IMR-90 (cell line): ENCODE measurements at regions not wholly inside any gene's neighbourhood (a gene's known extent, or its start where the extent isn't known, plus 50 kb on each side); places are given as distances from the start of the nearest gene placed in this dataset.

ENCODE experiments used
- ATAC-seq: fragments of 200-7000 bp; cut with Tn5 transposase; 2 replicates; pipeline ENCODE4 v1.9.1; 2020; ENCODE audit warnings: low read depth, mild to moderate bottlenecking, moderate library complexity
- BruUV-seq: library from RNA; stranded (reverse); fragments of 400-500 nt; replicated peaks from 2 replicates; lab custom pipeline; 2021; lab: Mats Ljungman, UMichigan
- CTCF ChIA-PET: fragments of 300-600 bp; formaldehyde crosslinking; extraction: SDS; loops from one replicate; lab custom pipeline; 2021; ENCODE audit warnings: antibody characterized with exemption; lab: Yijun Ruan, JAX
- POLR2A ChIA-PET: fragments of 300-600 bp; sonication (Branson Sonifier 250); formaldehyde crosslinking; loops from one replicate; lab custom pipeline; 2022; ENCODE audit warnings: antibody characterized with exemption; ENCODE audit not compliant: unreplicated experiment; lab: Charles Lee
- DNase-seq: peaks from one replicate; pipeline ENCODE4 v3.0.0; 2013
- H2AFZ ChIP-seq: replicated peaks from 2 replicates; pipeline ENCODE3; 2013; ENCODE audit warnings: low read length, mild to moderate bottlenecking; ENCODE audit not compliant: poor library complexity
- H2AK5ac ChIP-seq: 2 replicates; pipeline ENCODE4 v1.6.1; 2013; ENCODE audit warnings: low read depth, low read length, inconsistent platforms
- H2AK9ac ChIP-seq: replicated peaks from 2 replicates; pipeline ENCODE3; 2013; ENCODE audit warnings: mild to moderate bottlenecking, low read depth, low read length, moderate library complexity; ENCODE audit not compliant: poor library complexity
- H2BK120ac ChIP-seq: 2 replicates; pipeline ENCODE4 v1.6.1; 2013; ENCODE audit warnings: low read depth, low read length, inconsistent platforms
- H2BK15ac ChIP-seq: 3 replicates; pipeline ENCODE4 v1.6.1; 2013; ENCODE audit warnings: low read depth, low read length, inconsistent platforms
- H2BK20ac ChIP-seq: 2 replicates; pipeline ENCODE4 v1.6.1; 2013; ENCODE audit warnings: low read depth, mild to moderate bottlenecking, inconsistent platforms, low read length, moderate library complexity
- H2BK5ac ChIP-seq: 2 replicates; pipeline ENCODE4 v1.6.1; 2013; ENCODE audit warnings: mild to moderate bottlenecking, low read depth, low read length, inconsistent platforms; ENCODE audit not compliant: poor library complexity, severe bottlenecking
- H3K14ac ChIP-seq: replicated peaks from 2 replicates; pipeline ENCODE4 v1.6.1; 2013; ENCODE audit warnings: low read depth, low read length, inconsistent platforms
- H3K18ac ChIP-seq: 2 replicates; pipeline ENCODE4 v1.6.1; 2013; ENCODE audit warnings: low read depth, low read length, control low read depth
- H3K23ac ChIP-seq: 2 replicates; pipeline ENCODE4 v1.6.1; 2013; ENCODE audit warnings: low read depth, low read length, inconsistent platforms
- H3K27ac ChIP-seq: 2 replicates; pipeline ENCODE4 v1.5.1; 2013; ENCODE audit warnings: mild to moderate bottlenecking, control low read depth, low read length; ENCODE audit not compliant: insufficient read depth
- H3K27me3 ChIP-seq: 2 replicates; pipeline ENCODE4 v1.6.1; 2013; ENCODE audit warnings: low read length; ENCODE audit not compliant: control insufficient read depth, insufficient read depth
- H3K36me3 ChIP-seq: 2 replicates; pipeline ENCODE4 v1.6.1; 2013; ENCODE audit warnings: low read length, mixed read lengths; ENCODE audit not compliant: control insufficient read depth, insufficient read depth
- H3K4ac ChIP-seq: 2 replicates; pipeline ENCODE4 v1.6.1; 2013; ENCODE audit warnings: low read depth, low read length, inconsistent platforms
- H3K4me1 ChIP-seq: 2 replicates; pipeline ENCODE4 v1.6.1; 2013; ENCODE audit warnings: low read length, mixed read lengths; ENCODE audit not compliant: control insufficient read depth, insufficient read depth
- H3K4me2 ChIP-seq: 2 replicates; pipeline ENCODE4 v1.6.1; 2013; ENCODE audit warnings: low read depth, mild to moderate bottlenecking, control low read depth, low read length, moderate library complexity
- H3K4me3 ChIP-seq: 2 replicates; pipeline ENCODE4 v1.5.1; 2013; ENCODE audit warnings: low read depth, mild to moderate bottlenecking, control low read depth, low read length, moderate library complexity; ENCODE audit not compliant: insufficient read depth
- H3K56ac ChIP-seq: 2 replicates; pipeline ENCODE4 v1.6.1; 2013; ENCODE audit warnings: low read length, inconsistent platforms; ENCODE audit not compliant: insufficient read depth; ENCODE audit errors: extremely low read depth
- H3K79me1 ChIP-seq, 2 experiments: 2 replicates each; pipeline ENCODE4 v1.6.1; 2013; ENCODE audit warnings: low read length in 2 of 2, inconsistent platforms in 1 of 2, low read depth in 1 of 2
- H3K9ac ChIP-seq: 2 replicates; pipeline ENCODE4 v1.6.1; 2013; ENCODE audit warnings: low read depth, low read length, control low read depth
- H3K9me1 ChIP-seq: 2 replicates; pipeline ENCODE4 v1.6.1; 2013; ENCODE audit warnings: low read length, inconsistent platforms; ENCODE audit not compliant: insufficient read depth
- H3K9me3 ChIP-seq: 2 replicates; pipeline ENCODE4 v1.6.1; 2013; ENCODE audit warnings: low read length; ENCODE audit not compliant: control insufficient read depth, insufficient read depth
- H4K20me1 ChIP-seq: 2 replicates; pipeline ENCODE4 v1.6.1; 2013; ENCODE audit warnings: low read length, inconsistent platforms; ENCODE audit not compliant: insufficient read depth
- H4K5ac ChIP-seq: 2 replicates; pipeline ENCODE4 v1.6.1; 2013; ENCODE audit warnings: mild to moderate bottlenecking, low read depth, low read length, control low read depth
- H4K8ac ChIP-seq, 2 experiments: 2 replicates each; pipeline ENCODE4 v1.6.1; 2013; ENCODE audit warnings: low read depth in 2 of 2, low read length in 2 of 2, control low read depth in 1 of 2, inconsistent platforms in 1 of 2
- H4K91ac ChIP-seq: 2 replicates; pipeline ENCODE4 v1.6.1; 2013; ENCODE audit warnings: low read depth, low read length, inconsistent platforms; ENCODE audit not compliant: insufficient read depth
- RAD21 ChIP-seq: IDR thresholded peaks from 2 replicates; pipeline ENCODE4 v1.6.1; 2012; ENCODE audit warnings: low read length, improper control_type of control experiment
- dilution Hi-C: fragments of 300-500 bp; cut with HindIII; formaldehyde crosslinking; loops from one replicate; pipeline ENCODE4 v1.14.3; 2018; ENCODE audit warnings: low sequenced_read_pairs; ENCODE audit not compliant: unreplicated experiment
- in situ Hi-C: fragments of 300-500 bp; cut with MboI; formaldehyde crosslinking; loops from 3 replicates; pipeline ENCODE4 v1.14.3; 2019; ENCODE audit warnings: low sequenced_read_pairs, inconsistent platforms, mixed read lengths
- intact Hi-C: fragments of 100-400 bp; cut with micrococcal nuclease; formaldehyde crosslinking; loops from 2 replicates; pipeline ENCODE4 v1.10.0; 2022

- Histone ChIP-seq H2AFZ (no peak overlapping the region), H3K79me1 (no peaks in the 10 kb centered on the region), H3K27me3 (no peaks in the 10 kb centered on the region), H2BK15ac (no peak overlapping the region), H3K56ac (no peak overlapping the region), H2AK9ac (no peak overlapping the region), H3K9me3 (peaks cover 19% of the 10 kb centered on the region), H3K4ac (no peak overlapping the region), H3K4me1 (no peaks in the 10 kb centered on the region), H3K36me3 (no peaks in the 10 kb centered on the region), H3K14ac (no peak overlapping the region), H4K5ac (no peak overlapping the region), H3K4me3 (no peak overlapping the region), H2BK20ac (no peak overlapping the region), H2BK120ac (no peak overlapping the region), H2AK5ac (no peak overlapping the region), H4K20me1 (no peaks in the 10 kb centered on the region), H3K27ac (no peak overlapping the region), H3K4me2 (no peak overlapping the region), H3K18ac (no peak overlapping the region), H2BK5ac (no peak overlapping the region), H3K9ac (no peak overlapping the region), H4K8ac (no peak overlapping the region), H3K23ac (no peak overlapping the region), H4K91ac (no peak overlapping the region), H3K9me1 (no peaks in the 10 kb centered on the region)
- ChIA-PET POLR2A (no interaction called here), CTCF (no interaction called here)
- BruUV-seq: no TSS peak
- ATAC-seq (no peak), DNase-seq (no peak)
- intact Hi-C loops (no loop called here), dilution Hi-C loops (no loop called here), in situ Hi-C loops (no loop called here)
- TF ChIP-seq RAD21: no peak
Measured at GRCh38 chr16:52751035-52751434, 204.1 kb upstream of the TOX3 start.
